ENCODE measurements at regions not wholly inside any gene's neighbourhood (a gene's known extent, or its start where the extent isn't known, plus 50 kb on each side); places are given as distances from the start of the nearest gene placed in this dataset.

- ATAC-seq = peak; percentile 75
- TF ChIP-seq, protein P1, sequence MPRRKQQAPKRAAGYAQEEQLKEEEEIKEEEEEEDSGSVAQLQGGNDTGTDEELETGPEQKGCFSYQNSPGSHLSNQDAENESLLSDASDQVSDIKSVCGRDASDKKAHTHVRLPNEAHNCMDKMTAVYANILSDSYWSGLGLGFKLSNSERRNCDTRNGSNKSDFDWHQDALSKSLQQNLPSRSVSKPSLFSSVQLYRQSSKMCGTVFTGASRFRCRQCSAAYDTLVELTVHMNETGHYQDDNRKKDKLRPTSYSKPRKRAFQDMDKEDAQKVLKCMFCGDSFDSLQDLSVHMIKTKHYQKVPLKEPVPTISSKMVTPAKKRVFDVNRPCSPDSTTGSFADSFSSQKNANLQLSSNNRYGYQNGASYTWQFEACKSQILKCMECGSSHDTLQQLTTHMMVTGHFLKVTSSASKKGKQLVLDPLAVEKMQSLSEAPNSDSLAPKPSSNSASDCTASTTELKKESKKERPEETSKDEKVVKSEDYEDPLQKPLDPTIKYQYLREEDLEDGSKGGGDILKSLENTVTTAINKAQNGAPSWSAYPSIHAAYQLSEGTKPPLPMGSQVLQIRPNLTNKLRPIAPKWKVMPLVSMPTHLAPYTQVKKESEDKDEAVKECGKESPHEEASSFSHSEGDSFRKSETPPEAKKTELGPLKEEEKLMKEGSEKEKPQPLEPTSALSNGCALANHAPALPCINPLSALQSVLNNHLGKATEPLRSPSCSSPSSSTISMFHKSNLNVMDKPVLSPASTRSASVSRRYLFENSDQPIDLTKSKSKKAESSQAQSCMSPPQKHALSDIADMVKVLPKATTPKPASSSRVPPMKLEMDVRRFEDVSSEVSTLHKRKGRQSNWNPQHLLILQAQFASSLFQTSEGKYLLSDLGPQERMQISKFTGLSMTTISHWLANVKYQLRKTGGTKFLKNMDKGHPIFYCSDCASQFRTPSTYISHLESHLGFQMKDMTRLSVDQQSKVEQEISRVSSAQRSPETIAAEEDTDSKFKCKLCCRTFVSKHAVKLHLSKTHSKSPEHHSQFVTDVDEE (CRISPR knock-in tag; IDR thresholded peaks at IDR 0.05) = no peak
- TF ChIP-seq TOX (CRISPR knock-in tag; IDR thresholded peaks at IDR 0.05; ENCODE audit: borderline replicate concordance) (no peak), ZFP3 (CRISPR knock-in tag; IDR thresholded peaks at IDR 0.05) (no peak), SNAI2 (CRISPR knock-in tag; IDR thresholded peaks at IDR 0.05) (no peak), BACH2 (CRISPR knock-in tag; IDR thresholded peaks at IDR 0.05; ENCODE audit: borderline replicate concordance) (no peak), OSR1 (CRISPR knock-in tag; IDR thresholded peaks at IDR 0.05) (no peak), TCF4 (CRISPR knock-in tag; IDR thresholded peaks at IDR 0.05; ENCODE audit: borderline replicate concordance) (no peak), ZC3H10 (CRISPR knock-in tag; IDR thresholded peaks at IDR 0.05) (no peak), ESRRG (CRISPR knock-in tag; IDR thresholded peaks at IDR 0.05) (no peak), ZNF8 (CRISPR knock-in tag; IDR thresholded peaks at IDR 0.05) (no peak)
- TF ChIP-seq, protein P2, sequence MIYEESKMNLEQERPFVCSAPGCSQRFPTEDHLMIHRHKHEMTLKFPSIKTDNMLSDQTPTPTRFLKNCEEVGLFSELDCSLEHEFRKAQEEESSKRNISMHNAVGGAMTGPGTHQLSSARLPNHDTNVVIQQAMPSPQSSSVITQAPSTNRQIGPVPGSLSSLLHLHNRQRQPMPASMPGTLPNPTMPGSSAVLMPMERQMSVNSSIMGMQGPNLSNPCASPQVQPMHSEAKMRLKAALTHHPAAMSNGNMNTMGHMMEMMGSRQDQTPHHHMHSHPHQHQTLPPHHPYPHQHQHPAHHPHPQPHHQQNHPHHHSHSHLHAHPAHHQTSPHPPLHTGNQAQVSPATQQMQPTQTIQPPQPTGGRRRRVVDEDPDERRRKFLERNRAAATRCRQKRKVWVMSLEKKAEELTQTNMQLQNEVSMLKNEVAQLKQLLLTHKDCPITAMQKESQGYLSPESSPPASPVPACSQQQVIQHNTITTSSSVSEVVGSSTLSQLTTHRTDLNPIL (CRISPR knock-in tag; IDR thresholded peaks at IDR 0.05; ENCODE audit: low read depth) = no peak
Observed at GRCh38 chr18:73563901-73564472, 583.6 kb downstream of the FBXO15 start.

- peak; percentile 62 for ATAC-seq
- TF ChIP-seq CSDC2 (CRISPR knock-in tag; IDR thresholded peaks at IDR 0.05) (no peak), ZC3H10 (CRISPR knock-in tag; IDR thresholded peaks at IDR 0.05) (no peak), ISL1 (CRISPR knock-in tag; IDR thresholded peaks at IDR 0.05) (no peak), ARNTL (CRISPR knock-in tag; IDR thresholded peaks at IDR 0.05; ENCODE audit: borderline replicate concordance, low read depth) (no peak), SNAI2 (CRISPR knock-in tag; IDR thresholded peaks at IDR 0.05) (no peak), GLIS3 (CRISPR knock-in tag; IDR thresholded peaks at IDR 0.05) (no peak), ZNF8 (CRISPR knock-in tag; IDR thresholded peaks at IDR 0.05) (no peak), ZFP30 (CRISPR knock-in tag; IDR thresholded peaks at IDR 0.05) (no peak), ESRRG (CRISPR knock-in tag; IDR thresholded peaks at IDR 0.05) (no peak), ZNF565 (CRISPR knock-in tag; conservative IDR thresholded peaks at IDR 0.05; ENCODE audit: low read depth) (no peak), TCF4 (CRISPR knock-in tag; IDR thresholded peaks at IDR 0.05; ENCODE audit: borderline replicate concordance) (no peak), ZNF70 (CRISPR knock-in tag; IDR thresholded peaks at IDR 0.05) (no peak), ZFP3 (CRISPR knock-in tag; IDR thresholded peaks at IDR 0.05) (no peak), RARB (CRISPR knock-in tag; IDR thresholded peaks at IDR 0.05) (no peak), PATZ1 (CRISPR knock-in tag; IDR thresholded peaks at IDR 0.05; ENCODE audit: borderline replicate concordance) (no peak), TOX (CRISPR knock-in tag; IDR thresholded peaks at IDR 0.05; ENCODE audit: borderline replicate concordance) (no peak)
- TF ChIP-seq, protein P3, sequence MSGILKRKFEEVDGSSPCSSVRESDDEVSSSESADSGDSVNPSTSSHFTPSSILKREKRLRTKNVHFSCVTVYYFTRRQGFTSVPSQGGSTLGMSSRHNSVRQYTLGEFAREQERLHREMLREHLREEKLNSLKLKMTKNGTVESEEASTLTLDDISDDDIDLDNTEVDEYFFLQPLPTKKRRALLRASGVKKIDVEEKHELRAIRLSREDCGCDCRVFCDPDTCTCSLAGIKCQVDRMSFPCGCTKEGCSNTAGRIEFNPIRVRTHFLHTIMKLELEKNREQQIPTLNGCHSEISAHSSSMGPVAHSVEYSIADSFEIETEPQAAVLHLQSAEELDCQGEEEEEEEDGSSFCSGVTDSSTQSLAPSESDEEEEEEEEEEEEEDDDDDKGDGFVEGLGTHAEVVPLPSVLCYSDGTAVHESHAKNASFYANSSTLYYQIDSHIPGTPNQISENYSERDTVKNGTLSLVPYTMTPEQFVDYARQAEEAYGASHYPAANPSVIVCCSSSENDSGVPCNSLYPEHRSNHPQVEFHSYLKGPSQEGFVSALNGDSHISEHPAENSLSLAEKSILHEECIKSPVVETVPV (CRISPR knock-in tag; IDR thresholded peaks at IDR 0.05) = no peak
- TF ChIP-seq, protein P2 (CRISPR knock-in tag; IDR thresholded peaks at IDR 0.05; ENCODE audit: low read depth) = no peak
- TF ChIP-seq, protein P1 (CRISPR knock-in tag; IDR thresholded peaks at IDR 0.05) = no peak
Observed at GRCh38 chr18:73563345-73563744, 584.3 kb downstream of the FBXO15 start.
